Neural cell (in vitro differentiated cells): ENCODE measurements at regions not wholly inside any gene's neighbourhood (a gene's known extent, or its start where the extent isn't known, plus 50 kb on each side); places are given as distances from the start of the nearest gene placed in this dataset.

Source experiments
- H2AFZ ChIP-seq: fragments of 200-600, 300-800 bp; sonication (generic), shearing (Covaris generic); 2 replicates; pipeline ENCODE4 v1.6.0; 2014; ENCODE audit warnings: low read depth, mild to moderate bottlenecking, antibody characterized with exemption, low read length, moderate library complexity
- H3F3A ChIP-seq: fragments of 200-600 bp; shearing (Covaris generic); 2 replicates; pipeline ENCODE4 v1.6.1; 2016; ENCODE audit warnings: mild to moderate bottlenecking, moderate library complexity, mixed read lengths, antibody characterized with exemption, low read length; ENCODE audit not compliant: insufficient read depth, poor library complexity, severe bottlenecking
- H3K27ac ChIP-seq: fragments of 200-600, 300-800 bp; sonication (generic), shearing (Covaris generic); 2 replicates; pipeline ENCODE4 v1.5.1; 2014; ENCODE audit warnings: mild to moderate bottlenecking, low read length, moderate library complexity
- H3K27me3 ChIP-seq: fragments of 300-800, 200-600 bp; sonication (generic), shearing (Covaris generic); 2 replicates; pipeline ENCODE4 v1.6.0; 2014; ENCODE audit warnings: mild to moderate bottlenecking, low read depth, low read length, moderate library complexity; ENCODE audit not compliant: insufficient read depth
- H3K36me3 ChIP-seq: fragments of 300-800, 200-600 bp; sonication (generic), shearing (Covaris generic); 2 replicates; pipeline ENCODE4 v1.5.1; 2014; ENCODE audit warnings: mild to moderate bottlenecking, antibody characterized with exemption, low read length, moderate library complexity; ENCODE audit not compliant: insufficient read depth
- H3K4me2 ChIP-seq: fragments of 300-800, 200-600 bp; sonication (generic), shearing (Covaris generic); 2 replicates; pipeline ENCODE4 v1.6.0; 2014; ENCODE audit warnings: mild to moderate bottlenecking, low read length
- H3K4me3 ChIP-seq: fragments of 300-800, 200-600 bp; sonication (generic), shearing (Covaris generic); 2 replicates; pipeline ENCODE4 v1.5.1; 2014; ENCODE audit warnings: mild to moderate bottlenecking, low read length, moderate library complexity
- H3K79me2 ChIP-seq: fragments of 200-600 bp; shearing (Covaris generic); replicated peaks from 2 replicates; pipeline ENCODE4 v1.6.0; 2014; ENCODE audit warnings: mild to moderate bottlenecking, low read length, moderate library complexity; ENCODE audit not compliant: insufficient read depth
- H3K9ac ChIP-seq: fragments of 300-800, 200-600 bp; sonication (generic), shearing (Covaris generic); 2 replicates; pipeline ENCODE4 v1.6.1; 2016; ENCODE audit warnings: mild to moderate bottlenecking, low read length, mixed read lengths
- H3K9me2 ChIP-seq: fragments of 200-600 bp; shearing (Covaris generic); 2 replicates; pipeline ENCODE4 v1.6.1; 2016; ENCODE audit warnings: mild to moderate bottlenecking, low read length, mixed read lengths; ENCODE audit not compliant: insufficient read depth
- H3K9me3 ChIP-seq: fragments of 200-600, 300-800 bp; sonication (generic), shearing (Covaris generic); 2 replicates; pipeline ENCODE4 v1.6.1; 2016; ENCODE audit warnings: mild to moderate bottlenecking, mixed run types, low read length, moderate library complexity, mixed read lengths
- H4K20me1 ChIP-seq: fragments of 200-600 bp; shearing (Covaris generic); 2 replicates; pipeline ENCODE4 v1.6.1; 2016; ENCODE audit warnings: mild to moderate bottlenecking, mixed run types; ENCODE audit not compliant: insufficient read depth
- CTCF ChIP-seq: fragments of 450-650 bp; IDR thresholded peaks from 2 replicates; pipeline ENCODE4 v1.5.1; 2014; ENCODE audit warnings: antibody characterized with exemption, mild to moderate bottlenecking, moderate library complexity; ENCODE audit not compliant: poor library complexity, severe bottlenecking
- EP300 ChIP-seq: fragments of 450-650 bp; conservative IDR thresholded peaks from 2 replicates; pipeline ENCODE4 v1.6.1; 2014; ENCODE audit warnings: antibody characterized with exemption, mild to moderate bottlenecking, moderate library complexity; ENCODE audit not compliant: poor library complexity, severe bottlenecking
- EZH2 ChIP-seq: fragments of 200-600, 300-800 bp; shearing (Covaris generic), sonication (generic); IDR thresholded peaks from 2 replicates; pipeline ENCODE4 v1.6.1; 2014; ENCODE audit warnings: antibody characterized with exemption, low read length, borderline replicate concordance, mild to moderate bottlenecking; ENCODE audit not compliant: insufficient read depth, poor library complexity, severe bottlenecking
- MXI1 ChIP-seq: fragments of 450-650 bp; conservative IDR thresholded peaks from 2 replicates; pipeline ENCODE4 v1.6.1; 2014; ENCODE audit warnings: antibody characterized with exemption, mild to moderate bottlenecking; ENCODE audit not compliant: poor library complexity, severe bottlenecking
- POLR2AphosphoS5 ChIP-seq: IDR thresholded peaks from 2 replicates; pipeline ENCODE4 v1.6.1; 2012
- RAD21 ChIP-seq: fragments of 450-650 bp; conservative IDR thresholded peaks from 2 replicates; pipeline ENCODE4 v1.6.1; 2014; ENCODE audit warnings: antibody characterized with exemption, mild to moderate bottlenecking, moderate library complexity
- REST ChIP-seq: IDR thresholded peaks from 2 replicates; pipeline ENCODE4 v1.6.1; 2012; ENCODE audit warnings: borderline replicate concordance
- SMC3 ChIP-seq: fragments of 450-650 bp; conservative IDR thresholded peaks from 2 replicates; pipeline ENCODE4 v1.6.1; 2014; ENCODE audit warnings: antibody characterized with exemption, mild to moderate bottlenecking, moderate library complexity; ENCODE audit not compliant: poor library complexity
- TAF1 ChIP-seq: IDR thresholded peaks from 2 replicates; pipeline ENCODE4 v1.6.1; 2012; ENCODE audit warnings: low read depth

- Histone ChIP-seq H3K79me2 (no peaks in the 10 kb centered on the region), H3K9me2 (no peaks in the 10 kb centered on the region), H2AFZ (no peak overlapping the region), H4K20me1 (no peaks in the 10 kb centered on the region), H3K4me3 (no peak overlapping the region), H3K27ac (no peak overlapping the region), H3K36me3 (no peaks in the 10 kb centered on the region), H3K4me2 (no peak overlapping the region), H3F3A (no peaks in the 10 kb centered on the region), H3K9me3 (no peaks in the 10 kb centered on the region), H3K9ac (no peak overlapping the region), H3K27me3 (no peaks in the 10 kb centered on the region)
- TF ChIP-seq CTCF (no peak), MXI1 (no peak), EZH2 (no peak), TAF1 (no peak), REST (no peak), POLR2AphosphoS5 (no peak), SMC3 (no peak), RAD21 (no peak), EP300 (no peak)
Observed at GRCh38 chr1:106584107-106584506, 472.4 kb upstream of the PRMT6 start.

- TF ChIP-seq EZH2 (no peak), POLR2AphosphoS5 (no peak), MXI1 (no peak), SMC3 (no peak), CTCF (no peak), TAF1 (no peak), RAD21 (no peak), REST (no peak), EP300 (no peak)
- H3K4me3 ChIP-seq = no peak overlapping the region
- H2AFZ ChIP-seq = no peak overlapping the region
Observed at GRCh38 chr1:106584676-106585075, 471.8 kb upstream of the PRMT6 start.

More at GRCh38 chr1:106584676-106585075, 471.8 kb upstream of the PRMT6 start:
- no peak overlapping the region for H3K9ac ChIP-seq
- no peak overlapping the region for H3K27ac ChIP-seq
- no peaks in the 10 kb centered on the region for H3K27me3 ChIP-seq
- H3K4me2 ChIP-seq = no peak overlapping the region
- H3F3A ChIP-seq = no peaks in the 10 kb centered on the region
- H3K79me2 ChIP-seq = no peaks in the 10 kb centered on the region
- H3K36me3 ChIP-seq = no peaks in the 10 kb centered on the region
- no peaks in the 10 kb centered on the region for H3K9me3 ChIP-seq
- H3K9me2 ChIP-seq = no peaks in the 10 kb centered on the region
- H4K20me1 ChIP-seq = no peaks in the 10 kb centered on the region
